GM12891 (cell line): ENCODE measurements at regions not wholly inside any gene's neighbourhood (a gene's known extent, or its start where the extent isn't known, plus 50 kb on each side); places are given as distances from the start of the nearest gene placed in this dataset.

Source experiments
- DNase-seq: peaks from one replicate; pipeline ENCODE4 v3.0.0; 2011; ENCODE audit warnings: low spot score; ENCODE audit not compliant: insufficient read length
- FAIRE-seq: peaks from 2 replicates; lab custom pipeline; 2011; peaks lifted over from hg19 to GRCh38; lab: Jason Lieb, UNC
- PAX5 ChIP-seq: IDR thresholded peaks from 2 replicates; pipeline ENCODE4 v1.6.1; 2011; ENCODE audit warnings: low read length, moderate library complexity, mild to moderate bottlenecking; ENCODE audit not compliant: insufficient read depth, severe bottlenecking
- POLR2A ChIP-seq: IDR thresholded peaks from 2 replicates; pipeline ENCODE4 v1.6.1; 2011; ENCODE audit warnings: low read depth, low read length, control low read depth
- POLR2AphosphoS5 ChIP-seq: IDR thresholded peaks from 2 replicates; pipeline ENCODE4 v1.6.1; 2011; ENCODE audit warnings: low read depth, low read length, control low read depth
- POU2F2 ChIP-seq: IDR thresholded peaks from 2 replicates; pipeline ENCODE4 v1.6.1; 2011; ENCODE audit warnings: low read depth, mild to moderate bottlenecking, control low read depth, low read length, moderate library complexity
- SPI1 ChIP-seq: IDR thresholded peaks from 2 replicates; pipeline ENCODE4 v1.6.1; 2011; ENCODE audit warnings: low read depth, low read length, control low read depth
- TAF1 ChIP-seq: IDR thresholded peaks from 2 replicates; pipeline ENCODE4 v1.6.1; 2011; ENCODE audit warnings: low read depth, low read length, control low read depth

DNA sequence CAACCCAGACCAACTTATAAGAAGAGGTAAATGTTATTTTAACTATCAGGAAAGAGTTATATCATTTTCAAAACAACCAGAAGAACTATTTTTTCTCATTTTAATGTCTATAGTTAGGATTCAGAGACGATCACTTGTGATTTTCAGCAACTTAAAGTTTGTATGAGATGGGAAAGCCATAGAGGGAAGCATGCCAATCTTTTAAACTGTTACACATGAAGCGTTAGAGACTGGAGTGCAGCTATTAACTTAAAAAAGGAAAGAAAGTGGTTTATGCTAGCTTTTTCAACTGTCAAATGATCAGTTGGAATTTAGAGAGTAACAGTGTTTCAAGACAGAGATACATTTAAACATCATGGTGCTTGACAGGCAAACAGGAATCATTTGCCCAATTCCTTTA is 91.7 kb upstream of the LPP start:
- DNase-seq (no peak), FAIRE-seq (no peak)
- TF ChIP-seq PAX5 = no peak

DNA sequence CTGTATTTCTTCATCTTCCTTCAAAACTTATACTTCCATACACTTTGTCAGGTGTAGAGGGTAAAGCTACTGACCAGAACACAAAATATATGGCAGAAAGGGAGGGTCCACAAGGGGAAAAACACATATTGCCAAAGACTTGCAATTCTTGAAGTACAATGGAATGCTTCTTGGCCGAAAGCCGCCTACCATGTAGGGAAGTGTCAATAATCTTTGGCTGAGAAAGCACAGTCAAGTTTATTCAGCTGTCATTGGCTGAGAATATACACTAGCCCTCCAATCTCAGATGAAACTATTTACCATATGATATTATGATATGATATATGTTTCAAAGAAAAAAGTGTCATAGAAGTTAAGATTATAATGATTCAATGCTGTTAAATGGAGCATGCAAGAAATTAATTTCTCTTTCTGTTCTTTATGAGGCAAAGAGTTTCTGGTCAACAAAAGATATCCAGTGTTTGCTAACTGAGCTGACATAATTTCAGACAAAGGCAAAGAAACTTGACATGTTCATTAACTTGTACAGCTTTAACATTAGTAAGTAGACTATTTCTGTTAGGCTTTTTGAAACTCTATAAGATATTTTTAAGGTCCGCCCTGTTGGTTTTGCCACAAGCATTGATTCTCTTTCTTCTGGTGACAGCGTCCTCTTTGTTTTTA is 89.0 kb upstream of the LPP start:
- TF ChIP-seq SPI1 (no peak), POU2F2 (no peak), POLR2A (no peak), TAF1 (no peak), PAX5 (no peak), POLR2AphosphoS5 (no peak)
- FAIRE-seq (no peak), DNase-seq (no peak)

DNA sequence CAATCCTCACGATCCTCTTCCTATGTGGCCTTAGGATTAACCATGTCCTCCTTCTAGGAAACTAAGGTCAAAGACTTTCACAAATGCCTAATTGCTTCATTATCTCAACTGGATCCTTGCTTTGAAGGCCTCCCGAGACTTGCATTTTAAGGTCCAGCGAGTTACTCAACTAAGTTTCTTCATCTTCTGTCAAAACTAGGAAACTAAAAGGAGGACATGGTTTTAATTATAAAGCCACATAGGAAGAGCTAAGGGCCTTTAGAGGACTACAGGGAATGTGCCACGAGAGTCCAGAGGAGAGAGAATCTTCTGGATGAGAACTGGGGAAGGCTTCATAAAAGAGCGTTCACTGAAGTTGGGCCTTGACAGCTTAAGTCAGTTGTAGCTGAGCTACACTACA is 87.8 kb upstream of the LPP start:
- no peak for FAIRE-seq
- no peak for DNase-seq
- TF ChIP-seq POLR2AphosphoS5 (no peak), POU2F2 (no peak), POLR2A (no peak), PAX5 (no peak), TAF1 (no peak), SPI1 (no peak)

DNA sequence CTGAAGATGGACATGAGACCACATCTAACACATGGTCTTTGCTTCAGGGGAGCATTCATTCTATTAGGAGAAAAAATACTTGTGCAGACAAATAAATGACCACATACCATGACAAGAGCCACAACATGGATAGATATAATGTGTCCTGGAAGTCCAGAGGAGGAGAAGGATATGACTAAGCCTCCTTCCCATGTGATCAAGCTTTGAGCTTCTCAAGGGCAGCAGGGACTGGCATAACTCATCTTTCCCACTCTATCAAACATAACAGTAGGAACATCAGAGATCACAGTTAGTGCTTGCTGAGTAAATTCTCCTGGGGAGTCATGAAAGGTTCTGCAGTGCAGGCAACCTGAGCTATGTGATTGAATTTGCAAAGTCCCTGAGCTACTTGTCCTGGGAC is 86.0 kb upstream of the LPP start:
- no peak for FAIRE-seq
- no peak for TF ChIP-seq POLR2A
- no peak for TF ChIP-seq POLR2AphosphoS5
- TF ChIP-seq TAF1 = no peak
- no peak for TF ChIP-seq POU2F2
- no peak for TF ChIP-seq PAX5
- no peak for TF ChIP-seq SPI1
- no peak for DNase-seq

DNA sequence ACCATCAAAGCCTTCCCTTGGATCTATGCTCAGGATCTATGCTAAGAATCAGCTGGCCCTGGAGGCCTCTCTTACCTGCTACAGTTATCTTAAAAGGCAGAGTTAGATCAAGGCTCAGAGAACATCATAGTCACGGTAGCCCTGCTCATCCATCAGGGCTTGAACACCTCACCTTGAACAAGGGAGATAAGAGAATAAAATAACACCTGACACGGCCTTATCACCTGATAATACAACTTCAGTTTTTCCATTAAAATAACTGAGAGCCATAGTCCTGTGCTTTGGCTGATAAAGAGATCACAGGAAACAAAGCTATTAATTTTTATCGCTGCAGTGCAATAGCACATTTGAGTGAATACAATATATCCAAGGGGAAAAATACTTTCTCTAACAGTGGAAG is 85.6 kb upstream of the LPP start:
- TF ChIP-seq POLR2A (no peak), POU2F2 (no peak), POLR2AphosphoS5 (no peak), SPI1 (no peak), PAX5 (no peak), TAF1 (no peak)
- no peak for FAIRE-seq
- no peak for DNase-seq

DNA sequence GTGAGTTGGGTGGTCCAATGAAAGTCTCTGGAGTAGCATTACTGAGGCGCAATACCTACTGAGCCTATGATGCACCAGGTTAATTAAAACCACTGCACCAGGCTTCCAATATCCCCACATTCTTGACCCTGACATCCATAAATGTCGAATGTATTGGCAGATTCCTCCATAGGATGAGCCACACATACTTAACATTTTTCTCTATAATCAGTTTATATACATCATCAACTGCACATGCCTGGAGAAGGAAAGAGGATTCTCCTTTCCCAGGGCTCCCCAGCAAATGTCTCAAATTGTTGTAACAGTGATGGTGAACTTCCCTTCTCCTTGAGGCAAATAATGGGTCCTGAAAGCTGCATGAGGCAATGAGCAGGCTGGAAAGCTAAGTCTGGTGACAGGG is 82.3 kb upstream of the LPP start:
- TF ChIP-seq POLR2AphosphoS5 (no peak), POLR2A (no peak)
- FAIRE-seq (no peak), DNase-seq (no peak)

DNA sequence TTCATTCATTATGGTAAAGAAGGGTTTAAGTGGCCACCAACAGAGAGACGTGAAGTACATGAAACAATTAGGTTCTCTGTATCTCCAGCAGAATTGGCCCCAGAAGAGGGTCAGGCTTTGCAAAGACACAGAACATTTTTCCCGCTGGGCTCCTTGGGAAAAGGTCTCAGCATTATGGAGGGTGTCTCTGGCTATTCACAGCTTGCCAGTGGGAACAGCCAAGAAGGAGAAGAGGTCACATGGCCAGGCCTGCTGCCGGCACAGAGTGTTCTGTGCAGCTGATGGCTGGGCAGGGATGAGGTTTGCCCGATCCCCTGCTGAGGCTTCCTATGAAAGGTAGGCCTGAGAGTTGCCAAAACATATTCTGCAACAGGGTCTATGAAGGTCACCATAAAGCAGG is 77.8 kb upstream of the LPP start:
- FAIRE-seq = no peak
- TF ChIP-seq TAF1 = no peak
- no peak for TF ChIP-seq SPI1
- no peak for TF ChIP-seq POLR2AphosphoS5
- TF ChIP-seq POLR2A = no peak
- TF ChIP-seq PAX5 = no peak
- no peak for TF ChIP-seq POU2F2
- DNase-seq = no peak

DNA sequence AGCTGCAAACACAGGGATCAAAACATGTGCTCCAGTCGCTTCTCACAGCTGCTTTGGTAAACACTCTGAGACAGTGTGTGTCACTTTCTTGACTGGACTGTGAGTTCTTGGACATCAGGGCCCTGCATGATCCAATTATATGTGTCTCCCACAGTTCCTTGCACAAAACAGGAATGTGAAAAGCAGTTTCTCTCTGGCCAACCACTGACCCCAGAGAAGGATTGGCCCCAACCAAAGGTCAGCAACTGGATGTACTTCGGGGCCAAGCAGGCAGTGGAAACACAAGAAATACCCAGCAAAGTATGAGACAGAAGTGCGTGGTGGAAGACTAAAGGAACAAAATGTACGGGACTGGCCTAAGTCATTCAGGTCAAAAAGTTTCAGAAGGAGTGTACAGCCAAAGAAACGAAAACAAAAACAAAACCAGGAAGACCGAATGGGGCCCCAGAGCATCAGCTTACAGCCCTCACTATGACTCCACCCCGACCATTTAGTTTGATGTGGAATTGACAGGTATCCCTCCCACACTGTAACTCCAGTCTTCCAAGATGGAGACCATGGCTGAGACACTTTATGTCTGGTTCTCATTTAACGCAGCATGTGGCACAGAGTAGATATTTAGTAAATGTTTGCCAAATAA is 76.7 kb upstream of the LPP start:
- FAIRE-seq = no peak
- no peak for TF ChIP-seq POLR2A
- DNase-seq = no peak

DNA sequence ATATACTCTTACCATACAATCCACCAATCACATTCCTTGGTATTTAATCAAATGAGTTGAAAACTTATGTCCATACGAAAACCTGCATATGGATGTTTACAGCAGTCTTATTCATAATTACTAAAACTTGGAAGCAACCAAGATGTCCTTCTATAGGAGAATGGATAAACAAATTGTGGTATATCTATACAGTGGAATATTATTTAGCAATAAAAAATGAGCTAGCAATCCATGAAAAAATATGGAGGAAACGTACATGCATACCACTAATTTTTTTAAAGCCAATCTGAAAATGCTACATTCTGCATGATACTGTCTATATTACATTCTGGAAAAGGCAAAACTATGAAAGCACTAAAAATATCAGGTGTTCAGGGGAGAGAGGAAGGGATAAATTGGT is 73.9 kb upstream of the LPP start:
- no peak for DNase-seq
- FAIRE-seq = no peak
- TF ChIP-seq POLR2AphosphoS5 (no peak), SPI1 (no peak), PAX5 (no peak), POU2F2 (no peak), POLR2A (no peak), TAF1 (no peak)

DNA sequence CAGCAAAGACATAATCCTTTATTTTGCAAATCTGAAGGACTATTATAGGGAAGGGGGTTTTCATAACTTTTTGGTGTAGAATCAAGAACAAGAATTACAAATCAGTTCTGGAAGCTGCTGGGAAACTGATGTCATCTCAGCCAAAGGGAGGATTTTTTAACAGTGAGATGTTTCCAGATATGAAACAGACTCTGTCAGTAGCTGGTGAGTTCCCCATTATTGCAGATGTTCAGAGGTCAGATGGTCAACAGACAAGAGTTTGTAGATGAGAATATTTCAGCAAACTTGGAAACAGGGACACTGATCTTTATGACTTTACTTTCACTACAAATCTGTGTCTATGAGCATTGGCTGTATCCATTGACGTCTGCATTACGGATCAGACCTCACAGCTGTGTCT is 71.9 kb upstream of the LPP start:
- DNase-seq (no peak), FAIRE-seq (no peak)
- TF ChIP-seq TAF1 (no peak), POLR2AphosphoS5 (no peak), PAX5 (no peak), SPI1 (no peak), POLR2A (no peak), POU2F2 (no peak)
